ENCODE measurements at regions not wholly inside any gene's neighbourhood (a gene's known extent, or its start where the extent isn't known, plus 50 kb on each side); places are given as distances from the start of the nearest gene placed in this dataset.

GRCh38 chr11:133784359-133784758 is 61.0 kb downstream of the SPATA19 start:
- Histone ChIP-seq H3K9me3 (replicated peaks; ENCODE audit: control insufficient read depth, insufficient read depth, low read depth, low read length) (no peaks in the 10 kb centered on the region), H3K9me1 (ENCODE audit: control insufficient read depth, insufficient read depth, low read length) (no peaks in the 10 kb centered on the region), H3K9ac (ENCODE audit: insufficient read depth in 1 of 2, low read depth in 2 of 2, low read length in 2 of 2) (no peak overlapping the region), H3K4me2 (ENCODE audit: insufficient read depth, low read length) (no peak overlapping the region), H3K79me2 (ENCODE audit: control insufficient read depth, insufficient read depth, low read length) (no peaks in the 10 kb centered on the region), H2AFZ (ENCODE audit: low read depth, low read length) (no peak overlapping the region), H3K4me1 (replicated peaks in 1 of 2; ENCODE audit: control insufficient read depth in 2 of 2, insufficient read depth in 2 of 2, low read length in 2 of 2) (peaks cover 0 to 4% of the 10 kb centered on the region in 2 experiments; a peak in 1 of 5 replicates), H3K27me3 (ENCODE audit: control insufficient read depth in 2 of 2, insufficient read depth in 2 of 2, low read length in 2 of 2) (no peaks in the 10 kb centered on the region), H3K4me3 (no peak overlapping the region), H4K20me1 (replicated peaks; ENCODE audit: control insufficient read depth, insufficient read depth, low read length) (no peaks in the 10 kb centered on the region), H3K27ac (ENCODE audit: extremely low read depth, low read depth, low read length) (no peak overlapping the region), H3K36me3 (ENCODE audit: control insufficient read depth, insufficient read depth, low read length) (no peaks in the 10 kb centered on the region)
- FAIRE-seq (no peak), ATAC-seq (no peak), DNase-seq (ENCODE audit: extremely low read depth in 1 of 4, low spot score in 3 of 4) (no peak)
- TF ChIP-seq ZNF77 (CRISPR knock-in tag; IDR thresholded peaks at IDR 0.05) (no peak), ZNF146 (CRISPR knock-in tag; IDR thresholded peaks at IDR 0.05; ENCODE audit: unreplicated experiment) (no peak), DIDO1 (tag; IDR thresholded peaks at IDR 0.05; ENCODE audit: low read depth) (no peak), WHSC1 (IDR thresholded peaks at IDR 0.05; ENCODE audit: low read length) (no peak), ZSCAN29 (IDR thresholded peaks at IDR 0.05) (no peak), JUND (IDR thresholded peaks at IDR 0.05; ENCODE audit: borderline replicate concordance, low read depth, low read length) (no peak), JUND (tag; IDR thresholded peaks at IDR 0.05; ENCODE audit: borderline replicate concordance, low read depth, low read length) (no peak), POLR2A (conservative IDR thresholded peaks at IDR 0.05) (no peak), CREB1 (IDR thresholded peaks at IDR 0.05) (no peak), CREB1 (CRISPR knock-in tag; IDR thresholded peaks at IDR 0.05) (no peak), STAT5A (IDR thresholded peaks at IDR 0.05; ENCODE audit: borderline replicate concordance, low read length) (no peak), ZNF583 (CRISPR knock-in tag; IDR thresholded peaks at IDR 0.05) (no peak), RBM22 (IDR thresholded peaks at IDR 0.05; ENCODE audit: low read depth, low read length, poor library complexity, severe bottlenecking) (no peak), SMAD4 (CRISPR knock-in tag; conservative IDR thresholded peaks at IDR 0.05) (no peak), ZNF175 (CRISPR knock-in tag; IDR thresholded peaks at IDR 0.05; ENCODE audit: low read depth) (no peak), E2F3 (CRISPR knock-in tag; IDR thresholded peaks at IDR 0.05) (no peak), BACH1 (tag; IDR thresholded peaks at IDR 0.05) (no peak)
- WGBS (ENCODE audit: insufficient coverage, low coverage, missing lambda C conversion rate): 0% methylated on average over 6 of the region's 6 CpGs
- BruUV-seq (replicated peaks): no TSS peak
- POLR2A ChIA-PET: interaction anchor here (0.7 kb wide), 1 partner anchor 178 kb away, joined by 4 read pairs; no protein-coding TSS in a partner anchor
- CTCF ChIA-PET (ENCODE audit: low intra/inter-chr PET ratio): no interaction called here
- in situ Hi-C loops (cut with MboI): no loop called here
- intact Hi-C loops (cut with micrococcal nuclease): no loop called here
